CD4-positive, alpha-beta T cell treated with Interleukin-6 at 100 ng/mL for 8 hours (primary cell): ENCODE measurements at regions not wholly inside any gene's neighbourhood (a gene's known extent, or its start where the extent isn't known, plus 50 kb on each side); places are given as distances from the start of the nearest gene placed in this dataset.

Experiments used
- DNase-seq: peaks from one replicate; pipeline ENCODE4 v3.0.0-alpha.2; 2020; ENCODE audit warnings: mixed read lengths, low spot score

DNA sequence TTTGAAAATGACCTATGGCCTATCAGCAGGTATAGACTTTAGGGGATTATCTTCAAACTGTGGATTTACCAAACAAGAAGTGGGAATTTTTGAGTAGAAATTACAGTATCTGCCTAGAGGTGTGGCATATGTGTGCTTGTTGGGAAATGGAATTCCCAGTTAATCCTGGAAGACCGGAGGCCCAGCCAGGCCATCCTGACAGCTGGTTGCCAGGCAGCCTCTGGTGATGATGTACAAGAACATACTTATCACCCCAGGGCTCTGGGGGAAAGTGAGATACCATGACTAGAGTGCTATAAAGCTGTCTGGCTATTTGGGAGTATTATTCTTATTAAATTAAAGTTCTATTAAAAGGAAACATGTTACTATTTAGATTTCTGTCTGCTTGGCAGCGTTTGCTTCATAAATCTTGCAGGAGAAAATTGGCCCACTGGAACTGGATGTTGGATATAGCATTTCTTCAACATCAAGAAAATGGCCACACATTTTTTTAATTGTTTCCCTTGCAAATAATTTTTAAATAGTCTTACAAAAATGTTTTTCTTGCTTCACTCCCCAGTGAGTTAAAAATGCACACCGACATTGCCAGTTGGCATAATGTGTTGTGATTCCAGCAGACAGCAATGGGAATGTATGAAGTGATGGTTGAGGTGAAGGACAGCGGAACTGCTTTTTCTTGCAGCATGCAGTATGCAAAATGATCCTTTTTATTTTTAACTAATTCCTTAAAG lies 187.8 kb downstream of the MYLK4 start:
- DNase-seq: no peak

DNA sequence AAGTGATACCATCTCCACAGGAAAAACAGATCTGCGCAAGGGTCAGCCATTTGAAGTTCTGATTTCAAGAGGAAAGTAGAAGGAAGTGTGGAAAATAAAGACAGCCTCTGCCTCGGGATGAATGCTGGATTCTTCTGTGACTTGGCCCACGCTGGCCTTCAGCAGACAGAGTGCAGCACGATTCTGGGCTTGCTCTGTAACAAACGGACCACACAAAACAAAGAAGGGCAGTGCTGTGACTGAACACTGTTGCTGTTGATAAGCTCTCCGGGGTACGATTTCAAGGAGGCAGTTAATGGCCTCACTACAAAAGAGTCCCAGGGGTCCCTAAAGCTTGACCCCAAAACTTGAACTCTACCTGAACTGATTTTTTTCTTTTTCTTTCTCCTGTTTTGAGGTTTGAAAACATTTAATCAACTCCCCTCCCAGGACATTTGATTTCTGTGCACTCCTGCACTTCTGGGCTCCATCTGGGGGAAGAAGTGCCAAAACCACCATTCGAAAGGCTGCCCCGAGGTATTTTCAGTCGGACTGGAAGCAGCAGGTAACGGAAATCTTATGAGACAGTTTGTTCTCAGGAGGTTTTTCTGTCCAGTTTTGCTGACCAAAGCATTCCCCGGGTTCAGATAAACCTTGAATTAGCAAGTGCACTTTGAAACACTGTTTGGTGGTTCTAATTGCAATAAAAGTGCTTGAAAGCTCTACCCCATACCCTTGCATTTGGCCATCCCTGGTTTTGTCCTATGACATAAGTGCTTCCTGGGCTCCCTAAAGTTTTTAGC lies 189.6 kb downstream of the MYLK4 start:
- DNase-seq: no peak

DNA sequence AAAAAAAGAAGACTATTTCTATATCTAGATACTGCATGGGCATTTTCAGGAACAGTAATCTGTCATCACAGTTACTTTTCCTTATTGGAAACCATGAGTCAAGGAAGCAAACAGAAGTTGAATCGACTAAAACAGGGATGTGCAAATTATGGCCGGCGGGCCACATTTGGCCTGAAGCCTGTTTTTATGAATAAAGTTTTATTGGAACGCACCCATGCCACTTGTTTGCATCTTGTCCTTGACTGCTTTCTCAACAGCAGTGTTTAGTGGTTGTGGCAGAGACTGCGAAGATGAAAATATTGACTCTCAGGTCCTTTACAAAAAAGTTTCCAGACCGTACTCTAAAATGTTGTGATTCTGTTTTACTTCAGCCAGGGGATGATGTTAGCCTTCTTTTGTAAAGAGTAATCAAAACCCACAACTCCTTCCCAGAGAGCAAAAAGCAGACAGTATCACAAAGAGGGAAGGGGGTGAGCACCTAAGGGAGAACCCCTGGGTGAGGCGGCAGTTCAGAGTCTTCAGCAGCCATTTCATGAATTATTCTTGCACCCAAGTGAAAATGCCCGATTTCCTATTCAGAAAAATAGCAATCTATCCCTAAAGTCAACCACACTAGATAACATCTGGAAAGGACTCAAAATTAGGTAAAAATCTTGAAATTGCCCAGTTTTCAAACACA lies 190.4 kb downstream of the MYLK4 start:
- DNase-seq: no peak

DNA sequence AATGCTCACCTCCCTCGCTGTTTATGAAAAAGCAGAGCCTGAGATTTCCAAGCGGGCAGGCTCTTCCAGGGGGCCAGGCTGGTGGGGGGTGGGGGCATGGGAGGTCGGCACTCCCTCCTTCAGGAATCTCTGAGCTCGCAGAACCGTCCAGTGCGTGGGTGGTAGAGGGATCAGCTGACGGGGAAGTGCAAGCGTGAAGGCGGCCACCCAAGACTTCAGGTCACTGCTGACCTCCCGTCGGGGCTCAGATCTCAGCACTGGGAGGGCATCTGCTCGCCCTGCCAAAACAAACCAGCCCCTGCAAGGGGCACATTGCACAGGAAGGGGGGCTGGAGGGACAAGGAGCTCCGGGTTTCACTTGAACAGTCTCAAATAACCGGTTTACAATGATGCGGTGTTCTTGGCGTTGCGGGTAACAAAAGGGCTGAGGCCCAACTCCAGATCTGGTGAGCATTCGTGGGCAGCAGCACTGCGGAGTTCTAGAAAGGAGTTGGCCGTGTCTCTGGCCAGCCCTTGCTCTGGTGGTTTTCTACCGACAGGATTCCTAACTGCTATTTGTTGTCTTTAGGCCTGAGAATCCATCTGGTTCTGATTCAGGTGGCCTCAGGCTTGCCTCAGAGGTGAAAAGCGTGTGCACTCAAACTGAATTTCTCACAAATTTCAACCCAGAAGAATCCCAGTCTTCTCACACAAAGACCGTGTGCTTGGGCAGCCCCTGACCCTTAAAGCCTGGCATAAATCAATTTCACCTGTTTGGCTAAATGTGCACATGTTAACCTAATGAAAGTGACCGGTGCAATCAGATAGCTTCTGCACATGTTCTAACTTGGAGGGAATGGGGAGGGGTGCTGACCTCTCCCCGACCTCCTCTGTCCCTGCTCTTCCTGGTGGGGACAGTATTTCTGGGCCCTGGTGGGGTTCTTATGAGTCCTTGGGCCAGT lies 191.6 kb downstream of the MYLK4 start:
- DNase-seq: no peak

DNA sequence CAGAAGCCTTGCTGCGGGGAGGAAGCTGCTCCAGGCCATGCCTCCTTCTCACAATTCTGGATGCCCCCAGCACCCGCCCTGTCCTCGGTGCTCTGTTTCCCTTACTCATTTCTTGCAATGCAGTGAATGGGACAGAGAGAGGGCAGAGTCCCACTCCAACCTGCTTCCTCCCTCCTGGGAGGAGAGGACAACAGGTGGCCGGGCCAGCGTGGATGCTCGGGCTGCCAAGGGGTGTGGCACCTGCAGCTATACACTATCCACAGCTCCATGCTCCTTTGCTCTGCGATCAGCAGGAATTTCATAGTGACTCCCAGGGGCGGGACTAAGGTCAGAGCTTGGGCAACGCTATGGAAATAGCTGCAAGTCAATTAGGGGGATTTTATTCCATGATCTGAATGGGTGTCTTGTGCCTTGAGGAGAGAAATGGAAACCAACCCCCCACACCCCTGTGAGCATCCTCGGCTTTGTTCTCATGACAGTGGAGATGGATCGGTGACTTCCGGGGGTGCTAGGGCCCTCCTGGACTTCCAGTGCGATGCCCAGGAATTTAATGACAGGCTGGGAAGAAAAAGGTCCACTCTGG lies 192.5 kb downstream of the MYLK4 start:
- DNase-seq: no peak

DNA sequence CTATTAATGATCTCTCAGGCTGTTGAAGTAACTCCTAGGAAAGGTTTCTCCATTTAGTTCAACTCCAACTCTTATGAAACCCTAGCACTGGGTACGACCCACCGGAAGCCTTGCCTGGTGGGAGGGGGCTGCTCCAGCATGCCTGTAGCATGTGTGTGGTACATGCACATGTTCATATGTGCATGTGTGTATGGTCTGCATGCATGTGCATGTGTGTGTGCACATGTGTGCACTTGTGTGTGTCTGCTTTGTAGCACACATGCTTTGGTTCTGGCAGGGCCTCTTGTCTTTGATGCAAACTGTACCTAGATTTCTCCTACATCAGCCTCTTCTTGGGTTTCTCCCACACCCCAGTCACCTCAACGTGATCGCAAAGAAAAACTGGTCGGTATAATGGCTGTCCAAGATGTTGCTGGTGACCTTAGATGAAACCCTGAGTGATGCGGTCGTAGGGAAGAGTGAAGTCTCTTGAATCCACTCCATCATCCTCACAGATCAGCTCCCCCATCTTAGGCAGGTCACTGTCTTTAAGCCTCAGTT lies 193.5 kb downstream of the MYLK4 start:
- no peak for DNase-seq

DNA sequence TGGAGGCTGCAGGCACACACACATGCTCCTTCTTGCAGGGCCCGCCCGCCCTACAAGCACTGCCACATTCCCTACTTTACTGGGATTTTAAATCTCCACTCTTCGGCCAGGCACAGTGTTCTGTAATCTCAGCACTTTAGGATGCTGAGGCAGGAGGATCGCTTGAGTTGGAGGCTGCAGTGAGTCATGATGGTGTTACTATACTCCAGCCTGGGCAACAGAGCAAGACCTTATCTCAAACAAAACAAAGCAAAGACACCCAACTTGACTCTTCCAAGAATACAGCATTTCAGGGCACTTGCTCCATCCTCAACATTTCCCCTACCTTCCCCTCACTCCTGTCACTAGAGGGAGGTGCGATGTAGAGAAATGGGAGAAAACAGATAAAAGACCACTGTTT lies 194.0 kb downstream of the MYLK4 start:
- DNase-seq: no peak

DNA sequence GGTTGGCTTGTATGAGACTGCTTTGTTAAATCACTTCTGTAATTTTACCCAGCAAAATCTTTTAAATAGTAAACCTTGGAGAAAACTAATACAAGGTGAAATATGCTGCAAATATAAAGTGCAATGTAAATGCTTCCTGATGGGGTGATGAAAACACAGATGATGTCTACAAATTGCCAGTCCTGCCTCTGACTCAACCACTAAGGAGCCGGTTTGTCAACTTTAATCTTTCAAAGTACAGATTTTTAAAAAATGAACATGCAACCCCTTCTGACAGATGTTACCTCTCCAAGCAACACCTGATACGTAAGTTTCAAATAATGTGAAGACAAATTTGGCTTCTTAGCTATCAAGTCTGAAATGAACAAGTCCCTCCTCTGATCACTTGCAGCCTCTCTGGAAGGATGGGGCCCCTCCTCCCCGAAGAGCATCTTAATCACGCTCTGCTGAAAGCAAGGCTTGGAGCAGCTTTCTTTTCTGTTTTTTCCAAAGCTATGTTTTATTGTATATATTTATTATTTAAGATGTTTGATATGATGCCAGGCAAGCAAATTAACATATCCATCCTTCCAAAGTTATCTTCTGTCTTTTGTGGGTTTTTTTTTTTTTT lies 196.0 kb downstream of the MYLK4 start:
- no peak for DNase-seq

DNA sequence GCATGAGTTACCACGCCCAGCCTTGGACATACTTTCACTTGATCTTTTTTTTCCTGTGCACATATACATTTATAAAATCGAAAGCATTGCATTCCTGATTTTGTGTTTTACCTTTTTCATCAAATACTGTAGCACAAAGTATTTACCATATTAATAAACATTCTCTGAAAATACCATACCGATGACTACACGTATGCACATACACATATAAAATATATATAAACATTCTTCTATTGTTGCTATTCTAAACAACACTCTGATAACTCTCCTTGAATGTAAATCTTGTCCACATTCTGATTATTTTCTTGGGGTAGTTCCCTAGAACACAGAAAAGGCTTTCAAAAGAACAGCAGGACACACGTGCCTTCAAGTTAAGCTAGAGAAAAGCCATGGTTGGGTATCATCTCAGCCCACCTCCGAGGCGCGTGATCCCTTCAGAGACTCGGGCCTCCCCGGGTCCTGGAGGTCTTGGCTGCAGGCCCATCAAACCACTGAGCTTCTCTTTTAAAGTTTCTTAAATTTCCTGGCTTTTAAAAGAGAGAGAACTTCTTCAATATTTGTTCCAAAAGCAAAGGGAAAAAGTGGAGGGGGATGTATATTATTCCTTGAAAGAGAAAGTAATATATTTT lies 198.1 kb downstream of the MYLK4 start:
- no peak for DNase-seq

DNA sequence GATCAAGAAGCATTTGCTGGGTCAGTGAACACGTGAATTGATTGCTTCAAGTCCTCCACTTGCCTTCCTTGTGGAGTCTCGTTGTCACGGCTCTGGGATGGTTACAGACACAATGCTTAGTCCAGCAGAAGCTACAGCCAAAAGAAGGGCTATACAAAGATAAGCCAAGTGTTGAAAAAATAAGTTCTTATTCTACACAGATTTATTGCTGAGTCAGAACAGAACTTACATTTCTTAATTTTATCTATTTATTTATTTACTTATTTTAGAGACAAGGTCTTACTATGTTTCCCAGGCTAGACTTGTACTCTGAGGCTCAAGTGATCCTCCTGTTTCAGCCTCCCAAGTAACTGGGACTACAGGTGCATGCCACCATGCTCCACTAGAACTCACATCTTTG lies 199.0 kb downstream of the MYLK4 start:
- DNase-seq: no peak

DNA sequence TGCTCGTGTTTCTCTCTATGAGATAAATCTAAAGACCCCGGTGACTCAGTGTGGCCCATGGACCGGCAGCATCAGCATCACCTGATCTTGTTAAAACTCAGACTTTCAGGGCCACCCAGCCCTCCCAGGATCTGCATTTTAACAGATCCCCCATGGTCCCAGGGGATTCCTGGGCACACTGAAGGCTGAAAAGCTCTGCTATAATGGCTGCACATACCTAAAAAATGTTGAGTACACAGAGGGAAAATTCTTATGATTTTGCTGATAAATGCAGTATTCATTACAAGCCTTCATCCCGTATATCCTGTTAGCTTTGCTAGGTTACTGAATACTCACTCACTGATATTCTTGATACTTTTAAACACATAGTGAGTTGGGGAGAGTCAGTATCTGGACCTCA lies 200.5 kb downstream of the MYLK4 start:
- no peak for DNase-seq

DNA sequence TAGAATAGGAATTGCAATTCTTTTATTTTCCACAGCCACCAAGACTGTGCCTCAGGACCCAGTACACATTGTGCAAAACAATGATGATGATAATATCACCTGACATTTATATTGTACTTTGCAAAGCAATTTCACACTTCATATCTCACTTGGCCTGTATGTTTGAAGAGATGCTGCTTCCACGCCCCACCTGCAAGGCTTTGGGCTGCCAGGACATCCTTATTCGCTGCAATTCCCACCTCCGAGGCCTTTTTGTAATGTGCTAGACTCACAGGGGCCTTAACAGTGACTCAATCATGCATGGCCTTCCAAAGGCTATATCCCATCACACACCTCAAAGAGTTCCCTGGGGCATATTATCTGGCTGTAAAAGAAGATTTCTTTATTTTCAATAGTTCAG lies 200.9 kb downstream of the MYLK4 start:
- DNase-seq: no peak

DNA sequence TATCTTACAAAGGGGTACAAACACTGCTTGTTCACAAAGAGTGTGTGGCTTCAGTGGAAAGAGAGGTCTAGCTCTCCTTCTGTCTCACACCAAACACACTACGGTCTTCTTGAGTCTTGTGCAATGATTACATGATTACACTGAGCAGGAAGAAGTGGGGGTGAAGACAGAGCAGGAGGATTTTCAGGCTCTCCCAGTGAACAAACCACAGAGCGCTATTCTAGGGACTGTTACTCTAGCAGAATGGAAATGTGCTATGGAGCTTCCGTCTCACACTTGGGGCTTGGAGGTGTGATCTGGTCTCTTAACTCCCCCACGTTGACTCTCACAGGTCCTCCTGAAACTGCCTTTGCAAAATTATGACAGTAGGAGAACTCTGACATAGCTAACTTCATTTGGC lies 203.4 kb downstream of the MYLK4 start:
- DNase-seq: no peak

DNA sequence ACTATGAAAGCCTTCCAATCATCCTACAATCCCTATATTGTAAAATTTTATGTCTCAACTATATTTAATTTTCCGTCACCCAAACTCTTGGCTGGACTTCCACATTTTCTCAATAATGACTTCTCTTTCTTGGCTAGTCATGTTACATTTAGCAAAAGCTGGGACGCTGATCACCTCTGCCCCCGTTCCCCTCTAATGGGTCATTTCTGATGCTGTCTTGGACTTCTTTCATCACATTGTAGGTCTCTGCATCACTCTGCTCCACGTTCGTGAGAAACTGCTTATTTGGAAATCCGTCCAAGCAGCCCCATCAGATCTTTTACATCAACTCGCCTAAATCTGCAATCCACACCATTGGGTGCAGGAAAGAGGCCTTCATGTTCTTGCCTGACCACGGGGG lies 203.8 kb downstream of the MYLK4 start:
- DNase-seq: no peak

DNA sequence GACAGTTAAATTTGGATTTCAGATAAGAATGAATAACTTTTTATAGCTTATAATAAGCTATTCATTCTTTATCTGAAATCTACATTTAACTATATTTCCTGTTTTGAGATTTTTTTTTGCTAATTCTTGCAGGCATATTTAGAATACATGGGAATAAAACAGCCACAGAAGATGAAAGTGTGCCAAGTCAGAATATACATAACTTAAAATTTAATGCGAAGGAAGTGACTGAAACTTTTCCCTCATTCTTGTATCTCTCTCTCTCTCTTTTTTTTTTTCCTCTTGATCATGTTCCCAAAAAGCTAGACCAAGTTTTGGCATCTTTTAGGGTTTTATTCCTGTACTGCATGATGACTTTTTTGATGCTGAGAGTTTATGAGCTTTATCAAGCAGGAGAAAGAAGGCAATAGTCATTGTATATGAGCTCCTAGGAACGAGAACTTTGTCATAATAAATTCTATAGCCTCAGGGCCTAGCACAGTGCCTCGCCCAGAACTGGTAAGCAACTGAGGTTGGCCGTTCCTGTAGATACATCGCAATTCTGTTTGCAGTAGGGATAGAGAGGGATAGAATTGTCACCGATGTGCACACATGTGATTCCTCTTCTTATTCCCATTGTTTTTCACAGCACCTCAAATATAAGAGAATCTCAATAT lies 205.2 kb downstream of the MYLK4 start:
- DNase-seq: no peak

DNA sequence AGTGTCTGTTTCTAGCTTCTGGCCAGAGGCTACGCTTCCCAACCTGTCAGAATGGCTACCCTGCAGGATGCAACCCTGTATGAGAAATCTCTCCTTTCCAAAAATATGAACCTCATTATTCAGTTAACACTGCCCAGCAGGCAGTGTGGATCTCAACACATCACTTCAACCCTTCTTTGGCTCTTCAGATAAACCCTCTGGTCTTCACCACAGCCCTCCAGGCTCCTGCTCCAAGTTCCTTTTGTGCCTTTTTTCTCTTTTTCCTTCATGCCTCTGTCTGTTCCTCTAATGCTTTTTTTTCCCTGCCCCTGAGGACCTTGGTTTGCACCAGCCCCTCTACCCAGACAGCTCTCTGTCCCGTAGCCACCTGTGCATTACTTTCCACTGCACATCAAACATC lies 207.4 kb downstream of the MYLK4 start:
- no peak for DNase-seq

DNA sequence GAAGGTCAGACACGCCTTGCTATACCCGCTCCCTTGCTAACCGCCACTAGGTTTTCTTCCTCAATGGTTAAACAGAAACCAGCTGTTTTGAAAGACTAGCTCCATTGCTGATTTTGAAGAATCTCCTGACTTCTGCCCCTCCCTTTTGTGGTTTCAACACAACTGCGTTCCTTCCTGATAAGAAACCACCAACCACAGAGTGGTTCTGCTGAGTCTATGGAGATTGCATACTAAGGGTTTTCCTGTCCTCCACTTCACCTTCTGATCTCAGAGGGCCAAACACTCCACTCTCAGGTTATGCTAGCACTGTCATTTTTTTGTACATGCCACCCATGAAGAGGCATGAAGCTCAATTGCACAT lies 207.9 kb downstream of the MYLK4 start:
- peak; percentile 43 for DNase-seq

DNA sequence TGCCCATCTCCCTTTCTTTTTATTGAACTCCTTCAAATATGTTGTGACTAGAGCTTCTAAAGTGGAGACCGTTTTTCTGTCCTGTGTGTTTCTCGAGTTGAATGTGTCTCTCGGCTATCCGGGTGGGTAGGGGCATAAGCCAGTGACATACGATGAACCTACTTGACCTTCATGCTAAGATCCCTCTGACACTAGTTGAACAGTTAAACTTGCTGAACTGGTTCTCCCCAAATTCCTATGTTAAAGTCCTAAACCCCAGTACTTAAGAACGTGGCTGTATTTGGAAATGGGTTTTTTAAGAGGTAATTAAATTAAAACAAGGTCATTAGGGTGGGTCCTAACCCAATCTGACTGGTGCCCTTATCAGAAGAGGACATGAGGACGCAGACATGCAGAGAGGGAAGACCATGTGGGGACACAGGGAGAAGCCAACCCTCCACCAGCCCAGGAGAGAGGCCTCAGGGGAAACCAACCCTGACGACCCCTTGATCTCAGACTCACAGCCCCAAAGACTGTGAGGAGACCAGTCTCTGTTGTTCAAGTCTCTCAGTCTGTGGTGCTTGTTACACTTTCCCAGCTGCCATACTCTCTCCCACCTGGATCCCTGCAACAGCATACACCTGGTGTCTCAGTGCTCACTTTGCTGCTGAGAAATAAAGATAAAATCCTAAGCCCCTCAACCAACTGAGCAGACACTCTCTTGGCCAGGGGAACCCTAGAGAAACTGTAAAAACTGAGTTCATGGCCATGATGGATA lies 208.4 kb downstream of the MYLK4 start:
- no peak for DNase-seq

DNA sequence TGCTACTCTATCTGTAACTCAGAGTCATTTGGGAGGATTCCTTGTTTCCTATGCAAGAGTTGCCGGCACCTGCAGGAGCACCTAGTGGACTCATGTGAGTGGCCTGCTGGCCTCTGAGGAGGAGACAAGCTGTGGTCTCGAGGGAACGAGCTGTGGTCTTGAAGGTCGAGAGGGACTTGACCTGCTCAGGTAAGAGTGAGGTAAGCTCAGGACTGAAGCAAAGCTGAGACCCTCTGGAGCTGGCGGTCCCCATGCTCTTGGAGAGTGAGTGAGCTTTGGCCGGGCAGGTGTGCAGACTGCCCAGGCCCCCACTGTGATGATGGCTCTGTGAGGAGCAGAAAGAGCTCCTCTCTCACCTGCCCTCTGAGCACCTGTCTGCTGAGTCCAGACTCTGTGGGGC lies 214.3 kb downstream of the MYLK4 start:
- no peak for DNase-seq
